HG02973 (cell line): ENCODE measurements at regions not wholly inside any gene's neighbourhood (a gene's known extent, or its start where the extent isn't known, plus 50 kb on each side); places are given as distances from the start of the nearest gene placed in this dataset.
"Not testable (repeated sequence)": the region's sequence is repeated elsewhere in the genome, so short reads cannot be mapped to it uniquely, and the experiment has no call there.

ENCODE experiments used
- ATAC-seq: cut with Tn5 transposase; IDR thresholded peaks from one replicate; pipeline ENCODE4 v1.9.1; 2021; ENCODE audit warnings: moderate library complexity; ENCODE audit not compliant: unreplicated experiment

GRCh38 chr9:100794738-100795269 is 216.9 kb downstream of the CAVIN4 start:
- ATAC-seq, result no peak

- no peak for ATAC-seq
Measured at GRCh38 chr9:100803956-100804355, 224.6 kb upstream of the PLPPR1 start.

- no peak for ATAC-seq
Measured at GRCh38 chr9:100811643-100812042, 216.9 kb upstream of the PLPPR1 start.

GRCh38 chr9:100813871-100814270 is 214.7 kb upstream of the PLPPR1 start:
- ATAC-seq, result no peak

GRCh38 chr9:100819980-100820379 is 208.5 kb upstream of the PLPPR1 start:
- ATAC-seq, result no peak

GRCh38 chr9:100833035-100833434 is 195.5 kb upstream of the PLPPR1 start:
- not testable (repeated sequence) for ATAC-seq

GRCh38 chr9:100838857-100839256 is 189.7 kb upstream of the PLPPR1 start:
- no peak for ATAC-seq

GRCh38 chr9:100848726-100849125 is 179.8 kb upstream of the PLPPR1 start:
- ATAC-seq, result no peak

- ATAC-seq, result no peak
Measured at GRCh38 chr9:100852088-100852487, 176.4 kb upstream of the PLPPR1 start.

- no peak for ATAC-seq
Measured at GRCh38 chr9:100856238-100856637, 172.3 kb upstream of the PLPPR1 start.

- ATAC-seq, result no peak
Measured at GRCh38 chr9:100865111-100865510, 163.4 kb upstream of the PLPPR1 start.

GRCh38 chr9:100865648-100866047 is 162.9 kb upstream of the PLPPR1 start:
- ATAC-seq, result no peak

GRCh38 chr9:100869326-100869725 is 159.2 kb upstream of the PLPPR1 start:
- ATAC-seq, result no peak

- ATAC-seq, result no peak
Measured at GRCh38 chr9:100879884-100880283, 148.6 kb upstream of the PLPPR1 start.

GRCh38 chr9:100880284-100880683 is 148.2 kb upstream of the PLPPR1 start:
- ATAC-seq, result no peak

- ATAC-seq, result no peak
Measured at GRCh38 chr9:100884518-100884917, 144.0 kb upstream of the PLPPR1 start.

- no peak for ATAC-seq
Measured at GRCh38 chr9:100890321-100890720, 138.2 kb upstream of the PLPPR1 start.

- ATAC-seq, result no peak
Measured at GRCh38 chr9:100911273-100911672, 117.3 kb upstream of the PLPPR1 start.

- ATAC-seq, result no peak
Measured at GRCh38 chr9:100913257-100913656, 115.3 kb upstream of the PLPPR1 start.

- no peak for ATAC-seq
Measured at GRCh38 chr9:100914266-100914665, 114.3 kb upstream of the PLPPR1 start.

GRCh38 chr9:100919506-100919905 is 109.0 kb upstream of the PLPPR1 start:
- no peak for ATAC-seq

GRCh38 chr9:100926366-100926765 is 102.2 kb upstream of the PLPPR1 start:
- ATAC-seq, result no peak

GRCh38 chr9:100927763-100928162 is 100.8 kb upstream of the PLPPR1 start:
- ATAC-seq, result no peak

- ATAC-seq, result no peak
Measured at GRCh38 chr9:100933656-100934055, 94.9 kb upstream of the PLPPR1 start.
